ENCODE measurements at regions not wholly inside any gene's neighbourhood (a gene's known extent, or its start where the extent isn't known, plus 50 kb on each side); places are given as distances from the start of the nearest gene placed in this dataset.
"Not testable (repeated sequence)": the region's sequence is repeated elsewhere in the genome, so short reads cannot be mapped to it uniquely, and the experiment has no call there.

DNA sequence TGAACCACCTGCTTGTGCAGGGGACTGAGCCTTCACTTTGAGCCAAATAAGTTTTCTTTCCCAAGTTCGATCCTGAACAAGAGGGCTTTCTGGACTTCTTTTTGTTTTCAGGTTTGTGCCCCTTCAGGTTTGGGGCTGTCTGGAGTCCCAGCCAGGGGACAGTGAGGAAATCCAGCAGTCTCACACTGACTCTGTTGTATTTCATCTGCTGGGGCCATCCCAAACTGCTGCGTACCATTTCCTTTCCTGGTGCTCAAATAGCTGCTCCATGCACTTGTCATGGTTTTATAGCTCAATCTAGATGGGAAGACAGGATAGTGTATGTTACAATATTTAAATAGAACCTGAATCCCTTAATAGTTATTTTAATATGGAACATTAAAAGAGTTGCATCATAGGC lies 66.3 kb upstream of the IGLL5 start:
- ChIA-PET POLR2A (no interaction called here), CTCF (no interaction called here)
- TF ChIP-seq, protein P1, sequence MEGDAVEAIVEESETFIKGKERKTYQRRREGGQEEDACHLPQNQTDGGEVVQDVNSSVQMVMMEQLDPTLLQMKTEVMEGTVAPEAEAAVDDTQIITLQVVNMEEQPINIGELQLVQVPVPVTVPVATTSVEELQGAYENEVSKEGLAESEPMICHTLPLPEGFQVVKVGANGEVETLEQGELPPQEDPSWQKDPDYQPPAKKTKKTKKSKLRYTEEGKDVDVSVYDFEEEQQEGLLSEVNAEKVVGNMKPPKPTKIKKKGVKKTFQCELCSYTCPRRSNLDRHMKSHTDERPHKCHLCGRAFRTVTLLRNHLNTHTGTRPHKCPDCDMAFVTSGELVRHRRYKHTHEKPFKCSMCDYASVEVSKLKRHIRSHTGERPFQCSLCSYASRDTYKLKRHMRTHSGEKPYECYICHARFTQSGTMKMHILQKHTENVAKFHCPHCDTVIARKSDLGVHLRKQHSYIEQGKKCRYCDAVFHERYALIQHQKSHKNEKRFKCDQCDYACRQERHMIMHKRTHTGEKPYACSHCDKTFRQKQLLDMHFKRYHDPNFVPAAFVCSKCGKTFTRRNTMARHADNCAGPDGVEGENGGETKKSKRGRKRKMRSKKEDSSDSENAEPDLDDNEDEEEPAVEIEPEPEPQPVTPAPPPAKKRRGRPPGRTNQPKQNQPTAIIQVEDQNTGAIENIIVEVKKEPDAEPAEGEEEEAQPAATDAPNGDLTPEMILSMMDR (IDR thresholded peaks at IDR 0.05; ENCODE audit: control extremely low read depth, extremely low read depth, low read depth, missing control alignments): no peak
- DNase-seq (ENCODE audit: extremely low spot score): no peak

DNA sequence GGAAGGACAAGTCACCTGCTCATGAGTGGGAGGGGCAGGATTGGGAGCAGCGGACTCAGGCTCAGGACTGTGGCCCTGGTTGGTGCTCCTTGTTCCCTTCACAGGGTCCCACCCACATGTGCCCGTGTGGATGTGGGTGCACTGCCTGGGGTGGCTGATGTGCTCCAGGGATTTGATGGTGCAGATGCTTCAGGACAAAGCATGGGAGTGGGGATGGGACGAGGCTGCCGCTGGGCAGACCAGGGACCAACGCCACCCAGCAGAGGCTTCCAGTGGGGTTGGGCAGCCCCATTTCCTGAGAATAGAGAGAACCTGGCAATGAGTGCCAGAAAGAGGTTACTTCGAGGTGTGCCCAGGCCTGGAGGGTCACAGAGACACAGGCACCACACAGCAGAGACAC lies 65.5 kb upstream of the IGLL5 start:
- DNase-seq (ENCODE audit: extremely low spot score): no peak
- TF ChIP-seq, protein P1 (IDR thresholded peaks at IDR 0.05; ENCODE audit: control extremely low read depth, extremely low read depth, low read depth, missing control alignments): no peak
- ChIA-PET CTCF (interaction anchor here (1.2 kb wide), 1 partner anchor 62 kb away, joined by 3 read pairs; no protein-coding TSS in a partner anchor), POLR2A (no interaction called here)

DNA sequence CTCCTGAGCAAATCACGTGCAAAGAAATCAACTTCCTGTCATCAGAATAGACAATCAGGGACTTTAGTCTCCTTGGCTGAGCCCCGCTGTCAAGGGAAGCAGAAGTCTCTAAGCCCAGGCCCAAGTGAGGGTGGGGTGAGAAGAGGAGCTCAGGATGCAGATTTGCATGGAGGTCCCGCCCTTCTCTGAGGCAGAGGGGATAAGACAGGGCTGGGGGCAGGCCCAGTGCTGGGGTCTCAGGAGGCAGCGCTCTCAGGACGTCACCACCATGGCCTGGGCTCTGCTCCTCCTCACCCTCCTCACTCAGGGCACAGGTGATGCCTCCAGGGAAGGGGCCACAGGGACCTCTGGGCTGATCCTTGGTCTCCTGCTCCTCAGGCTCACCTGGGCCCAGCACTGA lies 65.1 kb upstream of the IGLL5 start:
- CTCF ChIA-PET: interaction anchor here (0.9 to 1.8 kb wide), 4 partner anchors 10 to 62 kb away, joined by 3 to 7 read pairs (median 3); no protein-coding TSS in a partner anchor
- DNase-seq (ENCODE audit: extremely low spot score); POLR2A ChIA-PET: not testable (repeated sequence)

DNA sequence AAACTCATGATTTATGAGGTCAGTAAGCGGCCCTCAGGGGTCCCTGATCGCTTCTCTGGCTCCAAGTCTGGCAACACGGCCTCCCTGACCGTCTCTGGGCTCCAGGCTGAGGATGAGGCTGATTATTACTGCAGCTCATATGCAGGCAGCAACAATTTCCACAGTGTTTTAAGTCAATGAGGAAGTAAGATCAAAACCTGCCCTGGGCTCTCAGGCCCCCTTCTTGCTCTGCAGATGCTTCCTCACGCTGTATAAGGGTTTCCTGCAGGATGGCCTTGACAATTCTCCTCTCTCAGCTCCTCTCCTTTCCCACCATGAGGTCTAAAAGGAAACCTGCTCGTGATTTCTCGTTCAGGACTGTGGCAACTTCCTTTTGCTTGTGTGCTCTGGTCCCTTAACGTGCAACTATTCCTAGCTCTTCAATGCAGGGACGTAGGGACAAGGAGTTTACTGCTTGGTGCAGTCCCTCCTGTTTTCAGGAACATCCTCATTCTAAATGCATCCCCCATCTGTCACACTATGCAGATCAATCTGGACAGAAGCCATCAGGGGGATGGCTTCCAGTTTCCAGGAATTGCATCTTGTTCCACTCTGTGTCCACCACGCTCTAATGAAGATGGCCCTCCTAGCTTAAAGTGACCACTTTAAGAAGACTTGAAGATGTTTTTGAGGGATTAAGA lies 64.3 kb upstream of the IGLL5 start:
- TF ChIP-seq, protein P1 (IDR thresholded peaks at IDR 0.05; ENCODE audit: control extremely low read depth, extremely low read depth, low read depth, missing control alignments): no peak
- no peak for DNase-seq (ENCODE audit: extremely low spot score)
- POLR2A ChIA-PET: no interaction called here
- CTCF ChIA-PET: interaction anchor here (0.9 to 1.8 kb wide), 7 partner anchors 11 to 61 kb away, joined by 3 to 9 read pairs (median 3); no protein-coding TSS in a partner anchor

DNA sequence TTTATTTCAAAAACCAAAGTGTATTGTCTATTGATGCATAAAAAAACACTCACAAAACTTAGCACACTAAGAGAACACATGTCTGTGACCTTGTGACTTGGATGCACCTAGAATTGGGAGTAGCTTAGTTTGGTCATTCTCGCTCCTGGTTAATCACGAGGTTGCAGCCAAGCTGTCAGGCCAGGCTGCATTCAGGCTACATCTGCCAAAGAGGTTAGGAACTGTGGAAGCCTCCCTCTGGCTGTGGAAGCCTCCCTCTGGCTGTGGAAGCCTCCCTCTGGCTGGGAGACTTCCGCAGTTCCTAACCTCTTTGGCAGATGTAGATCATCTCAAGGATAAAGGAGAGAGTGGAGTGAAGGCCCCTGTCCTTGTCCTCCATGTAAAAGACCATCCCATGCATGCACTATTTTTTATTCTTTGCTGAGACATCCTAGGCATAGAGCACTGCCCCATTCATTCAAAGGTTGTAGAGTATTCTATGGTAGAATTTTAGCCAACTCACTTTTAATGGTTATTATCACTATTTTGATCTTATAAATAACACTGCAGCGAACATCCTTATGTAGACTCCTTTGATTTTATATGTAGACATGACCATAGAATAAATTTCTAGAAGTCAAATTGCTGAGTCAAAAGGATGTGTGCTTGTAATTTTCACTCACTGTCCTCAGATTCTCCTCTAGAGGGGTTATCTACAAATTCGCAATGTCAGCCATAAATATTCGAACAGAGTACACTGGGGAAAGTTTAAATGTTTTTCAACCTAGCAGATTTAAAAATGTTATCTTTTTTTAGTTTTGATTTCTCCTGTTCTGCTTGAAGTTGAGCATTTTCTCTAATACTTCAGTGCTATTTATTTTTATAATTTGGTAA lies 63.0 kb upstream of the IGLL5 start:
- ChIA-PET CTCF (interaction anchor here (0.7 to 1.8 kb wide), 5 partner anchors 15 to 131 kb away, joined by 3 to 9 read pairs (median 4); no protein-coding TSS in a partner anchor), POLR2A (no interaction called here)
- TF ChIP-seq, protein P1 (IDR thresholded peaks at IDR 0.05; ENCODE audit: control extremely low read depth, extremely low read depth, low read depth, missing control alignments): no peak
- DNase-seq (ENCODE audit: extremely low spot score): no peak

DNA sequence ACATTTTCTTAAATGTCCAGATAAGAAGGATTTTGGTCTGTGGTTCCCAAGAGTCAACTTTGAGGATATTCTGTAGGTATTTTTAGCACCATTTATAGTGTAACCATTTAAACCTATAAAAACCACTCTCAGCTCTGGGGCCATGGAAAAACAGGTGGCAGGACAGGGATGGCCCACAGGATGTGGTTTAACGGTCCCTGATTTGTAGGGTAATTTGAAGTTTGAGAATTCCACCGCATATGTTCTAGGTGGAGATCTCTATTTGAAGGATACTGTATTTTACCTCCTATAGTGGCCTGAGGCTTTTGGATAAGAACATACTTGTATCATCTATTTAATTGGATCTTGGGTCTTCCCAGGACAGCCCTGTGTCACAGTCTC lies 62.4 kb upstream of the IGLL5 start:
- POLR2A ChIA-PET: no interaction called here
- TF ChIP-seq, protein P1 (IDR thresholded peaks at IDR 0.05; ENCODE audit: control extremely low read depth, extremely low read depth, low read depth, missing control alignments): no peak
- CTCF ChIA-PET: interaction anchor here (0.8 kb wide), 1 partner anchor 130 kb away, joined by 3 read pairs; no protein-coding TSS in a partner anchor
- DNase-seq (ENCODE audit: extremely low spot score): no peak

Data from GM10248 (cell line).